HG02885 (cell line): ENCODE measurements at regions not wholly inside any gene's neighbourhood (a gene's known extent, or its start where the extent isn't known, plus 50 kb on each side); places are given as distances from the start of the nearest gene placed in this dataset.
"Not testable (repeated sequence)": the region's sequence is repeated elsewhere in the genome, so short reads cannot be mapped to it uniquely, and the experiment has no call there.

Experiments
- ATAC-seq: cut with Tn5 transposase; IDR thresholded peaks from one replicate; pipeline ENCODE4 v1.9.1; 2021; ENCODE audit warnings: mild to moderate bottlenecking; ENCODE audit not compliant: unreplicated experiment, poor library complexity

- no peak for ATAC-seq
Observed at GRCh38 chr5:8730194-8730593, 815.7 kb downstream of the SEMA5A start.

DNA sequence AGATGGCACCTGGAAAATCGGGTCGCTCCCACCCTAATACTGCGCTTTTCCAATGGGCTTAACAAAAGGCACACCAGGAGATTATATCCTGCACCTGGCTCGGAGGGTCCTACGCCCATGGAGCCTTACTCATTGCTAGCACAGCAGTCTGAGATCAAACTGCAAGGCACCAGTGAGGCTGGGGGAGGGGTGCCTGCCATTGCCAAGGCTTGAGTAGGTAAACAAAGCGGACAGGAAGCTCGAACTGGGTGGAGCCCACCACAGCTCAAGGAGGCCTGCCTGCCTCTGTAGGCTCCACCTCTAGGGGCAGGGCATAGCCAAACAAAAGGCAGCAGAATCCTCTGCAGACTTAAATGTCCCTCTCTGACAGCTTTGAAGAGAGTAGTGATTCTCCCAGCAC, 814.8 kb downstream of the SEMA5A start:
- ATAC-seq, result not testable (repeated sequence)

- ATAC-seq, result no peak
Observed at GRCh38 chr5:8740595-8740994, 805.3 kb downstream of the SEMA5A start.

DNA sequence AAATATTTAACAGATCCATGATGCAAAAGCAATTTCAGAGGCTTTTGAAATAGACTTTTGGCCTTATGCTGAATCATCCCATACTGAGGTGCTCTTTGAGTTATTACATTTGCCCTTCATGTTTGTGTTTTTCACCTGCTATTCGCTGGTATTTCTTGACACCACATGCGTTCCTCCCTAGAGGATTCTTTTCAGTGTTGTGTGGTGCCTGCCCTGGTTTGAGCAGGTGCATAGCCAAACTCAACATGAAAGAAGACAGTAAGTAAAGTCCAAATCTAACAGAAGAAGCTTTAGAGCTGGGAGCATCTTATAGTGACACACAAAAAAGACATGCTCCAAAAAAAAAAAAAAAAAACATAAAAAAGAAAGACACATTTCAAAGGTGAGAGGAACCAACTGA, 796.3 kb downstream of the SEMA5A start:
- no peak for ATAC-seq

DNA sequence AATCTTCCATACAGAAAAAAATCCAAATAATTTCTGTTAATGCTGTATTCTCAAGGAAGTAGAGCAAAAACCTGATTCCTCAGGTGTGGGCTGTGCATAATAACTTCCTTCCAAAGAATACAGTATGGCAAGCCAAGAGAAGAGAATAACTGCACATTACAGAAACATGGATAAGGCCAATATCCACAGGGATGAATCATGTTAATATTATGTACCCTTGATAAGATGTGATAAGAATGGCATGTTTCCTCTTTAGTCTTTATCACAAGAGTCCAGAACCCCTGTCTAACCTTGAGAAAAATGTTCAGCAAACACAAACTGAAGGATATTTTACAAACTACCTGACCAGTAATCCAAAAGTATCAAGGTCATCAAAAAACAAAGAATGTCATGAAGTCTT, 795.8 kb downstream of the SEMA5A start:
- no peak for ATAC-seq

- no peak for ATAC-seq
Observed at GRCh38 chr5:8751971-8752370, 793.9 kb downstream of the SEMA5A start.

- ATAC-seq, result no peak
Observed at GRCh38 chr5:8752595-8752994, 793.3 kb downstream of the SEMA5A start.

GRCh38 chr5:8756498-8757084, 789.3 kb downstream of the SEMA5A start:
- ATAC-seq, result no peak

- ATAC-seq, result no peak
Observed at GRCh38 chr5:8765886-8766285, 780.0 kb downstream of the SEMA5A start.

- no peak for ATAC-seq
Observed at GRCh38 chr5:8766448-8766847, 779.4 kb downstream of the SEMA5A start.

GRCh38 chr5:8767111-8767510, 778.8 kb downstream of the SEMA5A start:
- no peak for ATAC-seq

DNA sequence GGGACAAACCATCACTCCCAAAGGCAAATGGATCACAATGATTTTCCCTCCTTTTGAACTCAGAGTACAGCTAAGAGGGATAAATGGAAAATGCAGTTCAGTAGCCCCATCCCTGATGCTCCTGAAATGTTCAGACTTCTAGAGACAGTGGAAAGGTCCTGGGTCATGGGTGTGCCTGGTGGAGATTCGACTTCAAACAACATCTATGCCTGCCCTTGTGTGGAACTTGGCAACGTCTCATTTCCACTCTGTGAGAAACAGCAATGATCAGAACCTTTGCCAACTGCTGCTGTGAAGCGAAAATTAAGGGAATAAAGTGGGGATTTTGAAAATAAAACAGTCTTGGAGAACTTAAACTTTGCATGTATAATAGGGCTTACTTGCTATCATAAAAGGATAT, 778.1 kb downstream of the SEMA5A start:
- ATAC-seq, result no peak

DNA sequence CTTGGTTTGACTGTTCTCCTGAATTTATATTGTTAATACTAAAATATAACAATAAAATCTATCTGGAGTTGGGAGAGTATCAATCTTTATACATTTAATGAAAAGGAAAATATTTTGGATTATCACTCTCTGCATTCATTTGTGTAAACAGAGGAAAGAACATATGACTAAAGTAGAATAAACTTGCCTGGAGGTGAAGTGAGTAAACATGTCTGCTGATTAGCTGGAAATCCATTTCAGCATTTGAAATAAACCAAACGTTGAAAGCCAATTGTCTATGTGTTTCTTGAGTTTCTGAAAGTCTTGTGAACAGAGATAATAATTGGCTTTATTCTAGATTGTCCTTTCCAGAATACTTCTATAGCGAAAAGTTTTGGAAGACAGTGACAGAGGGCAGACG, 776.2 kb downstream of the SEMA5A start:
- ATAC-seq, result no peak

DNA sequence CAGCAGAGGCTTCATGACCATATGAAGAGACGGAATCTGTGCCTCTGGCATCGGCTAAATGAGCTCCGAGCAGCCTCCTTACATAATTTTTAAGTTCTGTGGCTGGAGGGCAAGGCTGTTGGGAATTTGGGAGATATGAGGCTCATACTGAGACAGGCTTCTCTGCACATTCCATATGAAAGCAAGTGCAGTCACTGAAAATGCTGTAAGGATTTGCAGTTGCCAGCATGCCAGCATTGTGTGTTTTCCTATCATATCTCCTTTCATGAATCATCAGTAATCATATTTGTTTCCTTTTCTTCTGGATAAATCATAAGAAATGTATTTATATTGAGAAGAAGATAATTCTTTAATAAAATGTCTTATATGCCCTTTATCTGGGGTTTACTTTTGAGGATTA, 775.4 kb downstream of the SEMA5A start:
- ATAC-seq, result no peak

DNA sequence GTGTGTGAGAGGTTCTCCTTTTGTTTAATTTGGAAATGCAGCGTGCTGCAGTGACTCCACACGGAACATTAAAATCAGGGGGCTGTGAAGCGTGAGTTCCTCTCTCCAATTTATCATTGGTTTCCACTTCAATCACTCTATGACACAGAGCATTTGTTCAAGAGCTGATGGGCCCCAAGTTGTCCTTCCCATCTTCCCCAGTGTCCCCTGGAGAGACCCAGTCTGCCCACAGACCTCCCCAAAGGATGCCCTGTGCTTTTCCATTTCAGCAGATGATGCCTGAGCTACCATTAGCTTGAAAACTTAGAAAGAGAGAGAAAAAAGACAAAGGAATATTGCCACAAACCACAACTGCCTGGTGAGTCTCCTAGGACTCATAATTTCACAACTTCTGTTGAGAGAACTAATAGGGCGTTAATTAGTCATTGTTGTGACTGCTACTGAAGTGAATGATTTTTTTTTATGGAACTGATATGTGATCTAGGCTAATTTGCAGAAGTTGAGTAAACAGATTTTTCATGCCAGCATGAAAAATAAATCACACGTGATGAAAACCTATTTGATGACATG, 772.7 kb downstream of the SEMA5A start:
- ATAC-seq, result no peak

- ATAC-seq, result no peak
Observed at GRCh38 chr5:8784692-8785091, 761.2 kb downstream of the SEMA5A start.

GRCh38 chr5:8788246-8788645, 757.6 kb downstream of the SEMA5A start:
- no peak for ATAC-seq

- no peak for ATAC-seq
Observed at GRCh38 chr5:8805653-8806052, 740.2 kb downstream of the SEMA5A start.

GRCh38 chr5:8807636-8808035, 738.2 kb downstream of the SEMA5A start:
- ATAC-seq, result no peak

DNA sequence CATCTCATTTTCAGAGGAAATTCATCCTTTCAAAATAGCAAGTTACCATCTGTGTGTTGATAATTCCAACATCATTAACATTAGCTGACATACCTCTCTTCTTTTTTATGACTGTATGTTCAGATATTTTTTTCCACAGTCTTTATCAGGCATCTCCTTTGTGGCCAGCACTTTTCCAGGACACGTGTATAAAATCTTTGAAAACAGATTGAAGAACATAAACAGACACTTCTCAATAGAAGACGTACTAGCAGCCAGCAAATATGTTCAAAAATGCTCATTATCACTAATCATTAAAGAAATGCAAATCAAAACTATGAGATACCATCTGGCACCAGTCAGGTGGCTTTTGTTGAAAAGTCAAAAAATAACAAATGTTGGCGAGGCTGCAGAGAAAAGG, 734.3 kb downstream of the SEMA5A start:
- no peak for ATAC-seq

- ATAC-seq, result no peak
Observed at GRCh38 chr5:8813180-8813579, 732.7 kb downstream of the SEMA5A start.

DNA sequence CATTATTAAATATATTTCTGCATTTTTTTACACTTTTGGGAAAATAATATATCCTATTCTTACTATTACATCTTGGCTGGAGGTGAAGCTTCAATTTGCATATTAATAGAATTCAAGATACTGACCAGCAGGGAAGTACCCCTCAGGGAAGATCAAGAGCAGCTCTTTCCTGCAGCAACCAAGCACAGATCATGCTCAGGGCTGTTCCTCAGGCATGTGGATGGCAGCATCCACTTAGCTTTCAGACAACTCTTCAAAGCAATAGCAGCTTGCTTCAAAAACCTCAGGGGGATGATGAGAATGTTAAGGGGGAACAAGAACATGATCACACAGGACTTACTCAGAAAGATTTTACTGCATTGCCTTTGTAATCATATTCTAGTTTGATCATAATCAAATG, 731.8 kb downstream of the SEMA5A start:
- ATAC-seq, result no peak

DNA sequence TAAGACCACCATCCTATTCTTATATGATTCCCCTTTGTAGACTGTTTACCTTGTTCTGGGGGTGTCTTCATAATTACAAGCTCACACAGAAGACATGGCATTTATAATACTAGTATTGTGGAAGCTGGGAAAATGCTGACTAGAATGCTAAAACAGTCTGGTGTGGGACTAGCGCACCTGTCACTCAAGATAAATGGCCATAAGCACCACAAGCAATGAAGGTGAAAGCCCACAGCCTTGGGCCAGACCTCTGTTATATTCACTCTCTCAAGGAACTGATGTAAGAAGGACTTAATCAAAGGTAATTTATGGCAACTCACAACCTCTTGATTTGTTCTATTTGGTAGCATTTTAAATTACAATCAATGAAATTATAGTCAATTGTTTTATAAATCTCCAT, 721.5 kb downstream of the SEMA5A start:
- ATAC-seq, result no peak
